Endothelial cell of umbilical vein (primary cell): ENCODE measurements at regions not wholly inside any gene's neighbourhood (a gene's known extent, or its start where the extent isn't known, plus 50 kb on each side); places are given as distances from the start of the nearest gene placed in this dataset.

Source experiments
- BruUV-seq: library from RNA; stranded (reverse); fragments of 400-500 nt; replicated peaks from 2 replicates; lab custom pipeline; 2021; lab: Mats Ljungman, UMichigan
- CTCF ChIA-PET: fragments of 300-600, 350-600 bp; sonication (Branson Sonifier 250); formaldehyde crosslinking; loops from one replicate; lab custom pipeline; 2021; ENCODE audit warnings: antibody characterized with exemption, inconsistent platforms; lab: Charles Lee
- POLR2A ChIA-PET: fragments of 300-600, 350-600 bp; sonication (Branson Sonifier 250); formaldehyde crosslinking; loops from one replicate; lab custom pipeline; 2021; ENCODE audit warnings: antibody characterized with exemption, inconsistent platforms; lab: Charles Lee
- DNase-seq: peaks from one replicate; pipeline ENCODE4 v3.0.0-alpha.2; 2011; ENCODE audit warnings: low read depth, low spot score
- FAIRE-seq: peaks from 2 replicates; lab custom pipeline; 2011; peaks lifted over from hg19 to GRCh38; lab: Jason Lieb, UNC
- H2AFZ ChIP-seq: 2 replicates; pipeline ENCODE4 v1.6.0; 2012; ENCODE audit warnings: low read depth, low read length, control low read depth, inconsistent platforms
- H3K27ac ChIP-seq: 2 replicates; pipeline ENCODE4 v1.5.1; 2011; ENCODE audit warnings: low read depth, mild to moderate bottlenecking, control low read depth, low read length, moderate library complexity; ENCODE audit not compliant: insufficient read depth
- H3K27me3 ChIP-seq, 2 experiments: 2 replicates each; pipeline versions ENCODE4 v1.6.0 to v1.6.1; 2011; ENCODE audit warnings: low read length in 2 of 2, mixed read lengths in 1 of 2; ENCODE audit not compliant: control insufficient read depth in 2 of 2, insufficient read depth in 2 of 2
- H3K36me3 ChIP-seq, 2 experiments: 2 replicates in 1 of 2; 3 replicates in 1 of 2; pipeline ENCODE4 v1.5.1; 2011; ENCODE audit warnings: low read length in 2 of 2, mild to moderate bottlenecking in 1 of 2, moderate library complexity in 1 of 2; ENCODE audit not compliant: control insufficient read depth in 2 of 2, insufficient read depth in 2 of 2; ENCODE audit errors: extremely low read depth in 1 of 2
- H3K4me1 ChIP-seq: 3 replicates; pipeline ENCODE4 v1.5.1; 2011; ENCODE audit warnings: mild to moderate bottlenecking, low read length; ENCODE audit not compliant: control insufficient read depth, insufficient read depth; ENCODE audit errors: extremely low read depth
- H3K4me2 ChIP-seq: 2 replicates; pipeline ENCODE4 v1.6.1; 2011; ENCODE audit warnings: low read length, control low read depth, mixed read lengths; ENCODE audit not compliant: insufficient read depth
- H3K4me3 ChIP-seq, 3 experiments: fragments of 200-600 bp in 1 of 3; sonication (generic), shearing (Covaris generic) in 1 of 3; replicated peaks in 1 of 3; 2 replicates each; pipeline ENCODE4 v1.5.1; 2011 to 2016; ENCODE audit warnings: control low read depth in 3 of 3, low read length in 3 of 3, mild to moderate bottlenecking in 2 of 3, inconsistent platforms in 1 of 3, low read depth in 1 of 3, moderate library complexity in 1 of 3; ENCODE audit not compliant: insufficient read depth in 1 of 3
- H3K79me2 ChIP-seq: 2 replicates; pipeline ENCODE4 v1.6.0; 2012; ENCODE audit warnings: low read length, inconsistent platforms; ENCODE audit not compliant: control insufficient read depth, insufficient read depth
- H3K9ac ChIP-seq: replicated peaks from 2 replicates; pipeline ENCODE3; 2011; ENCODE audit warnings: low read length, control low read depth; ENCODE audit not compliant: insufficient read depth; ENCODE audit errors: extremely low read depth
- H3K9me1 ChIP-seq: replicated peaks from 3 replicates; pipeline ENCODE4 v1.6.0; 2011; ENCODE audit warnings: mild to moderate bottlenecking, low read length; ENCODE audit not compliant: control insufficient read depth, insufficient read depth; ENCODE audit errors: extremely low read depth
- H3K9me3 ChIP-seq: replicated peaks from 2 replicates; pipeline ENCODE4 v1.5.1; 2012; ENCODE audit warnings: low read length, inconsistent platforms; ENCODE audit not compliant: control insufficient read depth, insufficient read depth
- H4K20me1 ChIP-seq: replicated peaks from 2 replicates; pipeline ENCODE3; 2011; ENCODE audit warnings: mild to moderate bottlenecking, low read length; ENCODE audit not compliant: control insufficient read depth, insufficient read depth; ENCODE audit errors: extremely low read depth
- CTCF ChIP-seq, 2 donors: IDR thresholded peaks; 1 replicate in 1 of 2; 2 replicates in 1 of 2; pipeline ENCODE4 v1.5.1; 2011; ENCODE audit warnings: low read length in 2 of 2, mild to moderate bottlenecking in 2 of 2, moderate library complexity in 2 of 2, control low read depth in 1 of 2, inconsistent platforms in 1 of 2, low read depth in 1 of 2; ENCODE audit not compliant: insufficient read depth in 1 of 2; ENCODE audit errors: extremely low read depth in 1 of 2
- EZH2 ChIP-seq: IDR thresholded peaks from 2 replicates; pipeline ENCODE4 v1.6.1; 2012; ENCODE audit warnings: borderline replicate concordance, low read depth, mild to moderate bottlenecking, moderate library complexity, low read length, inconsistent platforms; ENCODE audit not compliant: severe bottlenecking
- FOS ChIP-seq: IDR thresholded peaks from 2 replicates; pipeline ENCODE4 v1.6.1; 2011; ENCODE audit warnings: mild to moderate bottlenecking, low read length, moderate library complexity, borderline replicate concordance; ENCODE audit not compliant: insufficient read depth
- GATA2 ChIP-seq: IDR thresholded peaks from 2 replicates; pipeline ENCODE4 v1.7.0; 2011; ENCODE audit warnings: low read depth, mild to moderate bottlenecking, moderate library complexity, mixed read lengths, low read length; ENCODE audit not compliant: insufficient read length, insufficient read depth
- JUN ChIP-seq: IDR thresholded peaks from 2 replicates; pipeline ENCODE4 v1.6.1; 2011; ENCODE audit warnings: borderline replicate concordance, low read depth; ENCODE audit not compliant: insufficient read length, insufficient read depth
- MAX ChIP-seq: IDR thresholded peaks from 2 replicates; pipeline ENCODE4 v1.6.1; 2011; ENCODE audit not compliant: insufficient read depth, insufficient read length
- MYC ChIP-seq: IDR thresholded peaks from one replicate; pipeline ENCODE4 v1.6.1; 2011; ENCODE audit warnings: mild to moderate bottlenecking, low read depth, low read length
- POLR2A ChIP-seq: IDR thresholded peaks from 2 replicates; pipeline ENCODE4 v1.6.1; 2012; ENCODE audit warnings: low read depth, mild to moderate bottlenecking, control low read depth, low read length
- POLR2AphosphoS5 ChIP-seq: IDR thresholded peaks from 2 replicates; pipeline ENCODE4 v1.6.1; 2012; ENCODE audit warnings: low read depth, mild to moderate bottlenecking, control low read depth, low read length, moderate library complexity; ENCODE audit not compliant: insufficient read depth
- dilution Hi-C: fragments of 300-500 bp; cut with MboI; formaldehyde crosslinking; loops from one replicate; pipeline ENCODE4 v1.15.0; 2019; ENCODE audit warnings: low sequenced_read_pairs; ENCODE audit not compliant: extremely low pct_ligation_motif_present
- intact Hi-C: fragments of 100-400 bp; cut with micrococcal nuclease; formaldehyde crosslinking; loops from one replicate; pipeline ENCODE4 v1.10.0; 2022

GRCh38 chr10:2701802-2702201 lies 365.5 kb upstream of the PFKP start:
- Histone ChIP-seq H3K4me3 (no peak overlapping the region), H3K36me3 (no peaks in the 10 kb centered on the region), H3K4me1 (no peaks in the 10 kb centered on the region), H3K27me3 (no peaks in the 10 kb centered on the region), H3K4me2 (no peak overlapping the region), H3K79me2 (no peaks in the 10 kb centered on the region), H3K27ac (no peak overlapping the region), H3K9me1 (no peaks in the 10 kb centered on the region), H4K20me1 (no peaks in the 10 kb centered on the region), H3K9me3 (peaks cover 2% of the 10 kb centered on the region), H3K9ac (no peak overlapping the region), H2AFZ (no peak overlapping the region)
- POLR2A ChIA-PET: no interaction called here
- CTCF ChIA-PET: no interaction called here
- DNase-seq (no peak), FAIRE-seq (no peak)
- no TSS peak for BruUV-seq
- intact Hi-C loops (no loop called here), dilution Hi-C loops (no loop called here)
- TF ChIP-seq MYC: no peak
- no peak for TF ChIP-seq MAX
- no peak for TF ChIP-seq POLR2A
- TF ChIP-seq JUN: no peak
- no peak for TF ChIP-seq CTCF (IDR thresholded peaks at IDR 0.05; ENCODE audit: extremely low read depth in 1 of 2, insufficient read depth in 1 of 2, low read depth in 1 of 2, low read length in 2 of 2)
- TF ChIP-seq POLR2AphosphoS5: no peak
- no peak for TF ChIP-seq FOS
- TF ChIP-seq GATA2: no peak
- TF ChIP-seq EZH2: no peak
